GM23338 (cell line): ENCODE measurements at regions not wholly inside any gene's neighbourhood (a gene's known extent, or its start where the extent isn't known, plus 50 kb on each side); places are given as distances from the start of the nearest gene placed in this dataset.

ENCODE experiments used
- ATAC-seq: fragments of 200-7000 bp; cut with Tn5 transposase; 3 replicates; pipeline ENCODE4 v1.9.1; 2020
- DNase-seq: peaks from one replicate; pipeline ENCODE4 v3.0.0-alpha.2; 2015; ENCODE audit warnings: low spot score
- H2AFZ ChIP-seq: fragments of 200-600 bp; sonication (generic); 2 replicates; pipeline ENCODE4 v1.8.0; 2016; ENCODE audit warnings: antibody characterized with exemption, mild to moderate bottlenecking, moderate library complexity
- H3F3A ChIP-seq: fragments of 200-600 bp; sonication (generic); replicated peaks from 2 replicates; pipeline ENCODE4 v1.8.0; 2017; ENCODE audit warnings: antibody characterized with exemption, mixed run types, low read depth
- H3K27ac ChIP-seq: fragments of 200-600 bp; sonication (generic); 2 replicates; pipeline ENCODE4 v1.6.1; 2016; ENCODE audit warnings: low read depth
- H3K27me3 ChIP-seq: fragments of 200-600 bp; sonication (generic); 2 replicates; pipeline ENCODE4 v1.8.0; 2016; ENCODE audit warnings: mild to moderate bottlenecking, mixed run types, moderate library complexity; ENCODE audit not compliant: insufficient read depth
- H3K36me3 ChIP-seq: fragments of 200-600 bp; sonication (generic); 2 replicates; pipeline ENCODE4 v1.8.0; 2016; ENCODE audit warnings: mild to moderate bottlenecking; ENCODE audit not compliant: insufficient read depth
- H3K4me1 ChIP-seq: fragments of 200-600 bp; sonication (generic); 2 replicates; pipeline ENCODE4 v1.8.0; 2016; ENCODE audit warnings: mild to moderate bottlenecking, moderate library complexity; ENCODE audit not compliant: insufficient read depth
- H3K4me2 ChIP-seq: fragments of 200-600 bp; sonication (generic); 2 replicates; pipeline ENCODE4 v1.7.1; 2017; ENCODE audit warnings: mixed run types
- H3K4me3 ChIP-seq: fragments of 200-600 bp; sonication (generic); 2 replicates; pipeline ENCODE4 v1.6.1; 2016; ENCODE audit warnings: mixed run types
- H3K79me2 ChIP-seq: fragments of 200-600 bp; sonication (generic); replicated peaks from 2 replicates; pipeline ENCODE4 v1.8.0; 2017; ENCODE audit warnings: mild to moderate bottlenecking; ENCODE audit not compliant: insufficient read depth
- H3K9me2 ChIP-seq: fragments of 200-600 bp; sonication (generic); 2 replicates; pipeline ENCODE4 v1.8.0; 2017; ENCODE audit not compliant: insufficient read depth
- H4K20me1 ChIP-seq: fragments of 200-600 bp; sonication (generic); replicated peaks from 2 replicates; pipeline ENCODE4 v1.8.0; 2017; ENCODE audit warnings: mild to moderate bottlenecking; ENCODE audit not compliant: insufficient read depth
- H3K27ac Mint-ChIP-seq: 2 replicates; pipeline ENCODE4 v1.8.0; 2020; ENCODE audit warnings: inconsistent platforms, mild to moderate bottlenecking, moderate library complexity, mixed read lengths
- H3K27me3 Mint-ChIP-seq: 3 replicates; pipeline ENCODE4 v1.8.0; 2022; ENCODE audit warnings: low read depth, mild to moderate bottlenecking, moderate library complexity, mixed read lengths, inconsistent platforms; ENCODE audit not compliant: insufficient read depth, poor library complexity
- H3K36me3 Mint-ChIP-seq: 3 replicates; pipeline ENCODE4 v1.8.0; 2021; ENCODE audit warnings: low read depth, mild to moderate bottlenecking, inconsistent platforms, moderate library complexity, mixed read lengths
- H3K4me1 Mint-ChIP-seq: 3 replicates; pipeline ENCODE4 v1.8.0; 2020; ENCODE audit warnings: mild to moderate bottlenecking, inconsistent platforms, mixed read lengths
- H3K4me3 Mint-ChIP-seq: 3 replicates; pipeline ENCODE4 v1.8.0; 2021; ENCODE audit warnings: moderate library complexity, mild to moderate bottlenecking, inconsistent platforms, mixed read lengths
- H3K9me3 Mint-ChIP-seq: 3 replicates; pipeline ENCODE4 v1.8.0; 2020; ENCODE audit warnings: moderate library complexity, mild to moderate bottlenecking, inconsistent platforms, mixed read lengths
- CREB1 ChIP-seq: fragments of 250-450 bp; sonication (Bioruptor Pico); IDR thresholded peaks from 2 replicates; pipeline ENCODE4 v1.5.0; 2020; ENCODE audit warnings: low read depth, mild to moderate bottlenecking, moderate library complexity
- EZH2 ChIP-seq: fragments of 200-600 bp; sonication (generic); IDR thresholded peaks from one replicate; pipeline ENCODE4 v1.8.0; 2017; ENCODE audit warnings: antibody characterized with exemption, mild to moderate bottlenecking, low read depth; ENCODE audit not compliant: unreplicated experiment
- JUNB ChIP-seq: IDR thresholded peaks from one replicate; pipeline ENCODE4 v1.6.1; 2016; ENCODE audit warnings: antibody characterized with exemption; ENCODE audit not compliant: unreplicated experiment
- NANOG ChIP-seq: IDR thresholded peaks from 2 replicates; pipeline ENCODE4 v1.6.1; 2016; ENCODE audit warnings: antibody characterized with exemption, borderline replicate concordance
- POLR2AphosphoS5 ChIP-seq: IDR thresholded peaks from 2 replicates; pipeline ENCODE4 v1.6.1; 2016; ENCODE audit warnings: antibody characterized with exemption, low read depth
- ZNF331 ChIP-seq: fragments of 250-450 bp; sonication (Bioruptor Pico); IDR thresholded peaks from 2 replicates; pipeline ENCODE4 v1.5.0; 2020; ENCODE audit warnings: low read depth, mild to moderate bottlenecking, moderate library complexity
- TF ChIP-seq, protein P1 (sequence below): fragments of 250-450 bp; sonication (Bioruptor Pico); IDR thresholded peaks from 2 replicates; pipeline ENCODE4 v1.5.0; 2020; ENCODE audit warnings: mild to moderate bottlenecking, moderate library complexity
- TF ChIP-seq, protein P2 (sequence below), 2 experiments: fragments of 200-600 bp in 1 of 2; sonication (generic) in 1 of 2; conservative IDR thresholded peaks; 2 replicates each; pipeline versions ENCODE4 v1.5.1 to v1.6.1; 2016 to 2017; ENCODE audit warnings: antibody characterized with exemption in 2 of 2, low read depth in 2 of 2, mild to moderate bottlenecking in 2 of 2, moderate library complexity in 1 of 2
- TF ChIP-seq, protein P3 (sequence below): IDR thresholded peaks from one replicate; pipeline ENCODE4 v1.6.1; 2018; ENCODE audit warnings: antibody characterized with exemption; ENCODE audit not compliant: unreplicated experiment
- TF ChIP-seq, protein P4 (sequence below): IDR thresholded peaks from 2 replicates; pipeline ENCODE4 v1.6.1; 2016; ENCODE audit warnings: antibody characterized with exemption

DNA sequence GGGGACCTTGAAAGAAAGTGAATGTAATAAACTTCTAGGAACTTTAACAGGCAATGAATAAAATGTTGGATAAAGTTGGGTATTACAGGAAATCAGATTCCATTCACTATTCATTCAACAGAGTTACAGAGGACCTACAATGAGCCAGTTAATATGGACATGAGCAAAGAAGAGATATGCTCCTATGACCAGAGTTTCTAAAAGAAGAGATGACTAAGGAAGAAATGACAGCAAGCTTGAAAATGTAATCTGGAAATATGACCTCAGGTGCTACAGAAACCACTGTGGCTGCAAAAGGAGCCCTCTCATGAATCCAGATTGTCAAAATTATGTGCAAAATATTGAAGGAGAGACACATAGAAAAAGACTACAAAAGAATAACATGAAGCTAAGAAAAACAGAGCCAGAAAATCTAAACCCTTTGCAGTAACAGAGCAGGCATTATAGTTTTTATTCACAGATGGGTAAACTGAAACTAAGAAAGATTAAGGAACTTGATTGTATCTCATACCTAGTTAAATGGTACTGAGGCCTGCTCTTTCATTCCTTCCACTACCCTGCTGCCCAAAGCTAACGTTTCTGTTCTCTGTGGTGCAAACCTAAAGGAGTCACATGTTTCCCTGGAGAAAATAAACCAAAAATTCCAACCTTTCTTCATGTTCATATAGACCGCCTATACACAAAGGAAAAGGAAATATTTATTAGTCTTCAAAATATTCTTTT, 378.3 kb downstream of the GBA3 start (continued):
- TF ChIP-seq, protein P1, sequence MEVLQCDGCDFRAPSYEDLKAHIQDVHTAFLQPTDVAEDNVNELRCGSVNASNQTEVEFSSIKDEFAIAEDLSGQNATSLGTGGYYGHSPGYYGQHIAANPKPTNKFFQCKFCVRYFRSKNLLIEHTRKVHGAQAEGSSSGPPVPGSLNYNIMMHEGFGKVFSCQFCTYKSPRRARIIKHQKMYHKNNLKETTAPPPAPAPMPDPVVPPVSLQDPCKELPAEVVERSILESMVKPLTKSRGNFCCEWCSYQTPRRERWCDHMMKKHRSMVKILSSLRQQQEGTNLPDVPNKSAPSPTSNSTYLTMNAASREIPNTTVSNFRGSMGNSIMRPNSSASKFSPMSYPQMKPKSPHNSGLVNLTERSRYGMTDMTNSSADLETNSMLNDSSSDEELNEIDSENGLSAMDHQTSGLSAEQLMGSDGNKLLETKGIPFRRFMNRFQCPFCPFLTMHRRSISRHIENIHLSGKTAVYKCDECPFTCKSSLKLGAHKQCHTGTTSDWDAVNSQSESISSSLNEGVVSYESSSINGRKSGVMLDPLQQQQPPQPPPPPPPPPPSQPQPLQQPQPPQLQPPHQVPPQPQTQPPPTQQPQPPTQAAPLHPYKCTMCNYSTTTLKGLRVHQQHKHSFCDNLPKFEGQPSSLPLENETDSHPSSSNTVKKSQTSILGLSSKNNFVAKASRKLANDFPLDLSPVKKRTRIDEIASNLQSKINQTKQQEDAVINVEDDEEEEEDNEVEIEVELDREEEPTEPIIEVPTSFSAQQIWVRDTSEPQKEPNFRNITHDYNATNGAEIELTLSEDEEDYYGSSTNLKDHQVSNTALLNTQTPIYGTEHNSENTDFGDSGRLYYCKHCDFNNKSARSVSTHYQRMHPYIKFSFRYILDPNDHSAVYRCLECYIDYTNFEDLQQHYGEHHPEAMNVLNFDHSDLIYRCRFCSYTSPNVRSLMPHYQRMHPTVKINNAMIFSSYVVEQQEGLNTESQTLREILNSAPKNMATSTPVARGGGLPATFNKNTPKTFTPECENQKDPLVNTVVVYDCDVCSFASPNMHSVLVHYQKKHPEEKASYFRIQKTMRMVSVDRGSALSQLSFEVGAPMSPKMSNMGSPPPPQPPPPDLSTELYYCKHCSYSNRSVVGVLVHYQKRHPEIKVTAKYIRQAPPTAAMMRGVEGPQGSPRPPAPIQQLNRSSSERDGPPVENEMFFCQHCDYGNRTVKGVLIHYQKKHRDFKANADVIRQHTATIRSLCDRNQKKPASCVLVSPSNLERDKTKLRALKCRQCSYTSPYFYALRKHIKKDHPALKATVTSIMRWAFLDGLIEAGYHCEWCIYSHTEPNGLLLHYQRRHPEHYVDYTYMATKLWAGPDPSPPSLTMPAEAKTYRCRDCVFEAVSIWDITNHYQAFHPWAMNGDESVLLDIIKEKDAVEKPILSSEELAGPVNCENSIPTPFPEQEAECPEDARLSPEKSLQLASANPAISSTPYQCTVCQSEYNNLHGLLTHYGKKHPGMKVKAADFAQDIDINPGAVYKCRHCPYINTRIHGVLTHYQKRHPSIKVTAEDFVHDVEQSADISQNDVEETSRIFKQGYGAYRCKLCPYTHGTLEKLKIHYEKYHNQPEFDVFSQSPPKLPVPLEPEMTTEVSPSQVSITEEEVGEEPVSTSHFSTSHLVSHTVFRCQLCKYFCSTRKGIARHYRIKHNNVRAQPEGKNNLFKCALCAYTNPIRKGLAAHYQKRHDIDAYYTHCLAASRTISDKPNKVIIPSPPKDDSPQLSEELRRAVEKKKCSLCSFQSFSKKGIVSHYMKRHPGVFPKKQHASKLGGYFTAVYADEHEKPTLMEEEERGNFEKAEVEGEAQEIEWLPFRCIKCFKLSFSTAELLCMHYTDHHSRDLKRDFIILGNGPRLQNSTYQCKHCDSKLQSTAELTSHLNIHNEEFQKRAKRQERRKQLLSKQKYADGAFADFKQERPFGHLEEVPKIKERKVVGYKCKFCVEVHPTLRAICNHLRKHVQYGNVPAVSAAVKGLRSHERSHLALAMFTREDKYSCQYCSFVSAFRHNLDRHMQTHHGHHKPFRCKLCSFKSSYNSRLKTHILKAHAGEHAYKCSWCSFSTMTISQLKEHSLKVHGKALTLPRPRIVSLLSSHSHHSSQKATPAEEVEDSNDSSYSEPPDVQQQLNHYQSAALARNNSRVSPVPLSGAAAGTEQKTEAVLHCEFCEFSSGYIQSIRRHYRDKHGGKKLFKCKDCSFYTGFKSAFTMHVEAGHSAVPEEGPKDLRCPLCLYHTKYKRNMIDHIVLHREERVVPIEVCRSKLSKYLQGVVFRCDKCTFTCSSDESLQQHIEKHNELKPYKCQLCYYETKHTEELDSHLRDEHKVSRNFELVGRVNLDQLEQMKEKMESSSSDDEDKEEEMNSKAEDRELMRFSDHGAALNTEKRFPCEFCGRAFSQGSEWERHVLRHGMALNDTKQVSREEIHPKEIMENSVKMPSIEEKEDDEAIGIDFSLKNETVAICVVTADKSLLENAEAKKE, result no peak
- no peak for TF ChIP-seq EZH2

DNA sequence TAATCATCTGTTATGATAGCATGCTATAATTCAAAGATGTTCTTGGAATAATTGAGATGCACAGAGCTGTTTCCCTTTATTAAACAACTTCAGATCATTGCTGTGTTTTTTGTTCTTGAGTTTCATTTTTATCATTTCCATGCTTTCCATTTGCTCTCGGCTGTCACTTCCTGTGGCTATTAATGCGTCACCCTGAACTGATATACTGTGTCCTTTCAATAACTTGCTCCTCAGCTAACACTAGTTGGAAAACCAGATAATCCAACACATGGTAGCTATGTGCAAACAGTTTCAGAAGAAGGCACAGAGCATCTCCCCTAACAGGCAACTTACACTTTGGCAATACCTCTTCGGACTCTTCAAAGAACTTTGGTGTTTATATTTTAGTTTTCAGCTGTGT, 376.0 kb downstream of the GBA3 start:
- Histone ChIP-seq H3K9me2 (peaks cover 6% of the 10 kb centered on the region), H3K4me2 (no peak overlapping the region), H3K36me3 (no peaks in the 10 kb centered on the region), H3K27ac (no peak overlapping the region), H3K4me1 (no peaks in the 10 kb centered on the region), H4K20me1 (no peaks in the 10 kb centered on the region), H3K79me2 (no peaks in the 10 kb centered on the region), H3K4me3 (no peak overlapping the region), H2AFZ (no peak overlapping the region), H3K27me3 (no peaks in the 10 kb centered on the region), H3F3A (no peaks in the 10 kb centered on the region)
- no peak for ATAC-seq
- 0 out of 3 replicates have a peak, but pooled peaks cover 4% of the 10 kb centered on the region for H3K4me1 Mint-ChIP-seq
- H3K27ac Mint-ChIP-seq, result no peak overlapping the region
- DNase-seq, result no peak
- no peaks in the 10 kb centered on the region for H3K36me3 Mint-ChIP-seq
- H3K4me3 Mint-ChIP-seq, result no peak overlapping the region
- no peaks in the 10 kb centered on the region for H3K9me3 Mint-ChIP-seq
- H3K27me3 Mint-ChIP-seq, result no peaks in the 10 kb centered on the region
- TF ChIP-seq, protein P2, sequence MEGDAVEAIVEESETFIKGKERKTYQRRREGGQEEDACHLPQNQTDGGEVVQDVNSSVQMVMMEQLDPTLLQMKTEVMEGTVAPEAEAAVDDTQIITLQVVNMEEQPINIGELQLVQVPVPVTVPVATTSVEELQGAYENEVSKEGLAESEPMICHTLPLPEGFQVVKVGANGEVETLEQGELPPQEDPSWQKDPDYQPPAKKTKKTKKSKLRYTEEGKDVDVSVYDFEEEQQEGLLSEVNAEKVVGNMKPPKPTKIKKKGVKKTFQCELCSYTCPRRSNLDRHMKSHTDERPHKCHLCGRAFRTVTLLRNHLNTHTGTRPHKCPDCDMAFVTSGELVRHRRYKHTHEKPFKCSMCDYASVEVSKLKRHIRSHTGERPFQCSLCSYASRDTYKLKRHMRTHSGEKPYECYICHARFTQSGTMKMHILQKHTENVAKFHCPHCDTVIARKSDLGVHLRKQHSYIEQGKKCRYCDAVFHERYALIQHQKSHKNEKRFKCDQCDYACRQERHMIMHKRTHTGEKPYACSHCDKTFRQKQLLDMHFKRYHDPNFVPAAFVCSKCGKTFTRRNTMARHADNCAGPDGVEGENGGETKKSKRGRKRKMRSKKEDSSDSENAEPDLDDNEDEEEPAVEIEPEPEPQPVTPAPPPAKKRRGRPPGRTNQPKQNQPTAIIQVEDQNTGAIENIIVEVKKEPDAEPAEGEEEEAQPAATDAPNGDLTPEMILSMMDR (conservative IDR thresholded peaks at IDR 0.05; ENCODE audit: low read depth in 2 of 2), result no peak
- TF ChIP-seq NANOG (no peak), ZNF331 (no peak), POLR2AphosphoS5 (no peak), JUNB (no peak), EZH2 (no peak), CREB1 (CRISPR knock-in tag) (no peak)
- TF ChIP-seq, protein P3, sequence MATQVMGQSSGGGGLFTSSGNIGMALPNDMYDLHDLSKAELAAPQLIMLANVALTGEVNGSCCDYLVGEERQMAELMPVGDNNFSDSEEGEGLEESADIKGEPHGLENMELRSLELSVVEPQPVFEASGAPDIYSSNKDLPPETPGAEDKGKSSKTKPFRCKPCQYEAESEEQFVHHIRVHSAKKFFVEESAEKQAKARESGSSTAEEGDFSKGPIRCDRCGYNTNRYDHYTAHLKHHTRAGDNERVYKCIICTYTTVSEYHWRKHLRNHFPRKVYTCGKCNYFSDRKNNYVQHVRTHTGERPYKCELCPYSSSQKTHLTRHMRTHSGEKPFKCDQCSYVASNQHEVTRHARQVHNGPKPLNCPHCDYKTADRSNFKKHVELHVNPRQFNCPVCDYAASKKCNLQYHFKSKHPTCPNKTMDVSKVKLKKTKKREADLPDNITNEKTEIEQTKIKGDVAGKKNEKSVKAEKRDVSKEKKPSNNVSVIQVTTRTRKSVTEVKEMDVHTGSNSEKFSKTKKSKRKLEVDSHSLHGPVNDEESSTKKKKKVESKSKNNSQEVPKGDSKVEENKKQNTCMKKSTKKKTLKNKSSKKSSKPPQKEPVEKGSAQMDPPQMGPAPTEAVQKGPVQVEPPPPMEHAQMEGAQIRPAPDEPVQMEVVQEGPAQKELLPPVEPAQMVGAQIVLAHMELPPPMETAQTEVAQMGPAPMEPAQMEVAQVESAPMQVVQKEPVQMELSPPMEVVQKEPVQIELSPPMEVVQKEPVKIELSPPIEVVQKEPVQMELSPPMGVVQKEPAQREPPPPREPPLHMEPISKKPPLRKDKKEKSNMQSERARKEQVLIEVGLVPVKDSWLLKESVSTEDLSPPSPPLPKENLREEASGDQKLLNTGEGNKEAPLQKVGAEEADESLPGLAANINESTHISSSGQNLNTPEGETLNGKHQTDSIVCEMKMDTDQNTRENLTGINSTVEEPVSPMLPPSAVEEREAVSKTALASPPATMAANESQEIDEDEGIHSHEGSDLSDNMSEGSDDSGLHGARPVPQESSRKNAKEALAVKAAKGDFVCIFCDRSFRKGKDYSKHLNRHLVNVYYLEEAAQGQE, result no peak
- TF ChIP-seq, protein P4, sequence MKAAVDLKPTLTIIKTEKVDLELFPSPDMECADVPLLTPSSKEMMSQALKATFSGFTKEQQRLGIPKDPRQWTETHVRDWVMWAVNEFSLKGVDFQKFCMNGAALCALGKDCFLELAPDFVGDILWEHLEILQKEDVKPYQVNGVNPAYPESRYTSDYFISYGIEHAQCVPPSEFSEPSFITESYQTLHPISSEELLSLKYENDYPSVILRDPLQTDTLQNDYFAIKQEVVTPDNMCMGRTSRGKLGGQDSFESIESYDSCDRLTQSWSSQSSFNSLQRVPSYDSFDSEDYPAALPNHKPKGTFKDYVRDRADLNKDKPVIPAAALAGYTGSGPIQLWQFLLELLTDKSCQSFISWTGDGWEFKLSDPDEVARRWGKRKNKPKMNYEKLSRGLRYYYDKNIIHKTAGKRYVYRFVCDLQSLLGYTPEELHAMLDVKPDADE, result no peak
